Activated T-cell treated with anti-CD3 and anti-CD28 coated beads for 1 hour (primary cell): ENCODE measurements at regions not wholly inside any gene's neighbourhood (a gene's known extent, or its start where the extent isn't known, plus 50 kb on each side); places are given as distances from the start of the nearest gene placed in this dataset.

Experiments used
- DNase-seq: peaks from one replicate; pipeline ENCODE4 v3.0.0-alpha.2; 2020; ENCODE audit warnings: low read depth

DNA sequence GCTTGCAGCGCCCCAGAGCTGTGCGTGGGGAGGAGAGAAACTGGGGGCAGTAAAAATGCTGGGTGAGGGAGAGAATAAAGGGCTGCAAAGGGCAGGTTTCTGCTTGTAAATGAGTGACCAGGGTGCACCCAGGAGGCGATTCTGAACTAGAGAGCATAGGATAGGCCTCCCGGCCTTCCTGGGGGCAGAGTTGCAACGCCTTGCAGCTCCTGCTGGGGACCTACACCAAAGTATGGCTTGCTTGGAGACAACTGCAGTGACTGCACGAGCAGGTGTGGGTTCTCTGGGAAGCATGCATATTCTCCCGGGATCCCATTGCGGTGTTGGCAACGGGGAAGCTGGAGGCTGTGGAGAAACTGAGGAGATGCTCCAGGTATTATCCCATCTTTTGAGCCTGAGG is 111.6 kb upstream of the SPACA1 start:
- DNase-seq, result no peak

DNA sequence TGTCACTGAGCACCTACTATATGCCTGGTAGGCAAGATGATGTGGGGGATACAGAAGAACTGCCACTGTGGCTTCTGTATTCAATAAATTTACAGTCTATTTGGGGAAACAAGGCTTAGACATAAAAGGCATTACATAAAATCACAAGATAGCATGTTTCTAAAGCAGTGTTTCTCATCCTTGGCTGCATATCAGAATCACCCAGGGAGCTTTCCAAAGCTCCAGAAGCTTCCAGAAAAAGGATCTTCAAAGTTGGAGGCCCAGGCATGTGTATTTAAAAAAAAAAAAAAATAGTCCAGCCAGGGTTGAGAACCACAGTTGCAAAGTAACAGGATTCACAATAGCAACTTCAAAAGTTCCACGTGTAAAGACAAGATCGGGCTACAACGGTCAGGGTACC is 112.4 kb upstream of the SPACA1 start:
- DNase-seq, result no peak

DNA sequence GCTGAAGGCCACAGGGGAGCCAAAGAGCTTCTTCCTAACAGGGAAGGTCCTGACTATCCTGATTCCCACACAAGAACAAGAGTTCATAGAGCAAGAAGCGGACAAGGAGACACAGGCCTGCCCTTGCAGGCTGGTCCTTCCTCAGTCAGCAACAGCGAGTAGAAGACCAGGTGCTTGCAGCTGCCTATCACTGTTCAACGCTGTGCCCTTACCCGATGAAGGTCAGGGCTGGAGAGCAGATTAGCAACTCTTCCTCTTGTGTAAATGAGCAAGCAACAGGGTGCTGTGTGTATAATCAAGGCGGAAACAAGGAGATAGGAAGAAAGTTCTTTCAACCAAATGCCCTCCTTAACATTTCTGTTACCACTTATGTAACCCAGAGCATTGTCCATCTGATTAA is 115.3 kb upstream of the SPACA1 start:
- no peak for DNase-seq

DNA sequence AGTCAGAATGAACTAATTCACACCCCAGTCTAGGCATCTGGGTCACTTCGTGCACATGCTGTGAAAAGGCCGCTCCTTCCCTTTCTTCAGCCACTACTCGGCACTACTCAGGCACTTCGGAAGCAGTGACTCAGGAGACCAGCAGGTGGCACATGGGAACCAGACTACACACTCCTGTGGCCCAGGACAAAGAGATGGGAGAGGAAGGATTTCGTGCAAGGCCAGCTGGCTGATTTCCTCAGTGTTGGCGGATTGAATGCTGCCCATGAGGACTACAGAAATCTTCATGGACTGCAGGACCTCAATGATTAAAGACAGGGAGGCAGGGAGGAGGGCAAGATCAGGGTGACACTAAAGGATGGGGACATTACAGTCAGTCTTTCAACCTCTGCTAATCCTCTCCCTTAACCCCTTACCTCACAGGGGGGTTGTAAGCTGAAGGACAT is 117.8 kb upstream of the SPACA1 start:
- peak; percentile 32 for DNase-seq

DNA sequence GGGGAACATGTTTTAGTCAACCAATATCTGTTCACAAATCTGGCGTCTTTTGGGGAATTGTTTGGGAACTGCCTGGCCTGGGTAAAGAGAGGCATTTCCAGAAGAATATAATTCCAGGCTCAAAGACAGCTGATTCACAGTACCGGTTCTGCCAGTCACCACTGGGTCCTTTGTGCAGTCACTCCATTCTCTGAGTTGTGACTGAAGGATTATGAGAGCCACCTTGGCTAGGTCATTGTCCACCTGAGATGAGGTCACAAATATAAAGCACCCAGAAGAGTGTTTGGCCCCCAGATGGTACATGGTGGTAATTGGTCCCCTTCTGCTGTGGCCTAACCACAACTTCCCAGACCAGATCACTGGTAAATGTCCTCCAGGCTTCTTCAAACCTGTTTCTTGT is 121.0 kb upstream of the SPACA1 start:
- no peak for DNase-seq

DNA sequence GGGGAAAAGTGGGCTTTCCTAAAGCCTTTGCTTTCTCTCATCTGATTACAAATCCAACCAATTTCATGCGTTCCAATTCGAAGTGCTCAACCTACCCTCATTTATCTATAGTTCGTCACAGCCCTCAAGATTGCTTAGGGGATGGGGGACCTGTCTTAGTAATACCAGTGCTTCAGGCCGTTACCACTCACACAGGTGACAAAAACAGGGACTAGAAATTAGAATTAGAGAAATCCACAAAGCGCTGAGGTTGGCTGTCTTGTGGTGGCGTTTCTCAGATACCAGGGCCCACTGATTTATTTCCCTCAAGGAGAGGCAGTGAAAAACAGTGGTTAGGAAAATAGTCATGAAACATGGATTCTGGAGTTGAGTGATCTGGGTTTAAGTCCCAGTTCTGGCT is 121.6 kb upstream of the SPACA1 start:
- no peak for DNase-seq

DNA sequence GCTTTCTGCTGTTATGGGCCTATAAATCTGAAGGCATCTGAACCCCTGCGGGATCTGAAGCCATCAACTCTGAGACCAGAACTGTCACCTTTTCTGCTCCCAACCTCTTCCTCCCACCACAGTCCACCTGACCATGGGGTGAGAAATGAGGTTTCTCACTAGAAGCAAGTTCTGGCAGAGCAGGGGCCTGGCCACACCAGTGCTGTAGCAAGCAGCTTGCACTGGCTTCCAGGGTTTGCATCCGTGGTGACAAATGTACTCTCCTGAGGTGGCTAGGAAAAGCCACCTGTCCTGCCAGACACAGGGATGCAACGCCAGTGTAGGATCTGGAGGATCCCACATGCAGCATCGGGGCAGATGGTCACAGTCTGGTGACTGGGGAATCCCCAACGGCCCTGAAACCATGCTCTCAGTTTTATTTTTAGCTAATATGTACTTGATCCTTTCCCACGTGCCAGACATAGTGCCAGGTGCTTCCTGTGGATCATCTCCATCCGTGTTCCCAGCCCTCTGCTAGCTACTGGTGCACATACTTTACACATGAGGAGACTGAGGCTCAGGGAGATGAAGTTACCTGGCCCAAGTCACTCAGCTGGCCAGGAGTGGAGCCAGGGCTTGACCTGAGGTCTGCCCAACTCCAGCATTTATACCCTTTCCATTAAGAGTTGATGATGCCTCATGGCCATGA is 122.1 kb upstream of the SPACA1 start:
- no peak for DNase-seq

DNA sequence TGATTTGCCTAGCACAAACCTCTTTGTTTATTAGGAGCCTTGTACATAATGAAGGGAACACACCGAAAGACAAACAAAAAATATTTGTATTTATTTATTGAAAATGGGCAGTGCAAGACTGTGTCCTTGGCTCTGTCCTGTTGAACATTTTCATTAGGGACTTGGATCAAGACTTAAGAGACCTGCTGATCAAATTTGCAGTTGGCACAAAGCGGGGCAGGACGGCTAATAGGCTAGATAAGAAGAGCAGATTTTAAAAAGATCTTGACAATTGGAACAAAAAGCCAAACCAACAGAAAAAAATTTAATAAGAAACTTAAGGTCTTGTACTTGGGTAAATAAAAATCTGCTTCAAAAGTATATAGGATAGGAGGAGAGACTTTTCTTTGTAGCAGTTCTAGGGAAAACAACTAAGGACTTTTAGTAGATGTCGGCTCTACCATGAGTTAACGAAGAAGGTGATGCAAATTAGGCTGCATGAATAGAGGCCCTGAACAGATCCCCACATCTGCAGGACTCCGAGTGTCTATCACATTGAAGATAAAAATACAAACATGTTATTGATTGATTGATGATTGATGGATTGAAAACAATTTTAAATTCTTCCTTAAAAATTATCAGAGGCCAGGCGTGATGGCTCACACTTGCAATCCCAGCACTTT is 124.1 kb upstream of the SPACA1 start:
- no peak for DNase-seq

DNA sequence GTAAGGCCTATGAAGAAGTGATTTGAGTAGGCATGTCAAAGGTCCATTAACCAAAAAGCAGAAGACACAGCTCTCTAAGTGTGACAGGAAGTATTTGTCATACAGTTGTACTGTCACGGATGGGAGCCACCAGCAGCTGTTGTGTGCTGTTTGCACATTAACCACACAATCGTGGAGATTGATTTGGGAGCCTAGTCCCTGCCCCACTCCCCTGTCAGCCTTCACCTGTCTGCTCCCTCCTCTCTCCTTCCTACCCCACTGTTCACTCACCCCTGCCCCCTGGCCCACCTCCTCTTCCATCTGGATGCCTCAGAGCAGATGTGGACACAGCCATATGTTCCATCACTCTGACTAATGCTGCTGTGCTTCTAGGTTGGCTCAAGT is 124.7 kb upstream of the SPACA1 start:
- DNase-seq, result no peak

DNA sequence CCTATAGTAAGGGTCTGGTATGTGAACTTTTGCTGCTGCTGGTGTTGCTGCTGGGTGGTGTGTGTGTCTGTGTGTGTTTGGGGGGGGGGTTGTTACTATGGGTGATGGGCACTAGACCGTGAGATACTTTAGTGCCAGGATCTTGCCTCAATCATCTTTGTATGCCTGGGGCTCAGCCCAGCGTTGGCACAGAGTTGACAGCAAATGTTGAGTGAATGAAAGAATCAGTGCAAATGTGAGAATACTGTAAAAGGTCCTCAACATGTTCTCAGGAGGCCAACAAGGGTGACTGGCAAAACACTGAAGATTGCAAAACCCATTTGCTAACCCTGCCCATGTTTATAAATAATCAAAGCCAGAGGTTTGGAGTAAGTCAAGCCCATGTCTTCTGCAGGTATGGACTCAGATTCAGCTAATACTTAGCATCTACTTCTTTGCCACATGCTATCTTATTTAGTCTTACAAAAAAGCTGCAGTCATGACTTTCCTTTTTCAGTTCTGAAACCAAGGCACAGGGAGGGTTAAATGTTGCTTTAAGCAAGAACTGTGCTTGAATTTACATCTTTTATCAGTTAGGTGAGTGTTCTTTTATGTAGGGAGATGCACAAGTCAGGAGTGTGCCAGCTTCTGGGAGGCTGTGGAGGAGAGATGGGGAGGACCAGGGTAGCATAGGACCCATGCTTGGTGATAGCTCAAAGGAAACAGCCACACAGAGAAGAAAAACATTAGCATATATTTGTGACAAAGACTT is 125.3 kb upstream of the SPACA1 start:
- DNase-seq, result no peak

DNA sequence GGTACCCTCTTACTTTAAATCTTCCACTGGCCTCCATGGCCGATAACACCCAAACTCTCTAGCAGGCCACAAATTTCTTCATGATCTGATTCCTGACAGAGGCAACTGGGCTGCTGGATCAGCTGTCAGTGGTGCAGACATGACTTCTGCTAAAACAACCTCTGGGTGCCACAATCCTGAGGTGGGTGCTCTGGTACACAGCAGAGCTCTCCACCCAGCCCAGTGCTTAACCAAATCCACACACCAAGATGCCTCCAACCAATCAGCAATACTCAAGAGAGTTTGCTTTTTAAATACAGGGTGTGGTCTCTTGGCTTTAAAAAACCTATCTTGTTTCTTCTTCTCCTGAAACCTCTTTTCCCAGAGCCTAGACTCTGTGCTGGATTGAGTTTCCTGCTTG is 126.6 kb upstream of the SPACA1 start:
- no peak for DNase-seq

DNA sequence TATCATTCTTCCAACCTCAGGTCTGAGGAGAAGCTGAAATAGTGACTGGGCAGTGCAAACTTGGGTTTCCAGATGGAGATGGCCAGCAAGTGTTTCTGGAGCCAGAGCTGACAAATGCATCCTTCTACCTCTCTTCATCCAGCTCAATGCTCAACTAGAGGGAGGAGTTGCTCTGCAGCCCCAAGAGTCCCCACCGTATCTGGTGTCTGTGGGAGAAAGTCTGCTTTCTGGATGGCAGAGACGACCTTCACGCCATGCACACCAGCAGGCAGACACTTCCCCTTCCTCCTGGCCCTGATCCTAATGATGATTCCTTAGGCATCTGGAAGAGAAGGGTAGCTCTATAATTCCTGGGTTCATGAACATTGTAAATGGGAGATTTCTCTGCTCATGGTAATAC is 127.4 kb upstream of the SPACA1 start:
- DNase-seq, result no peak

DNA sequence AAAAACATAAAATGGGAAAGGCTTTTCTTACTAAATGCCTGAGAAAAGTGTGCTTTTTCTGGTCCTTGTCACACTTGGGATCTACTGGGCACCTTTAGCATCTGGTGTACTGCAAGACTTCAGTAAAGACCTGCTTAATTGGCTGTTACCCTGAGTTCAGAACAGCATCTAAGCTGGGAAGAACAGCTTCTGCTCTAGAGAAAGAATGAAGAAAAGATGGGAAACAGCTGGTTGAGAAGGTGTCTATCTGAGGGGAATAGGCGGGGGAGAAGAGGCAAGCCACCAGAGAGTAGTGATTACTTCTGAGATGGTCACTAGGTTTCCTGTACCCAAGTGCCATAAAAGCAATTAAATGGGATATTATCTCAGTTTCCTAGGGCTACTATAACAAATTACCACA is 128.2 kb upstream of the SPACA1 start:
- DNase-seq, result no peak

DNA sequence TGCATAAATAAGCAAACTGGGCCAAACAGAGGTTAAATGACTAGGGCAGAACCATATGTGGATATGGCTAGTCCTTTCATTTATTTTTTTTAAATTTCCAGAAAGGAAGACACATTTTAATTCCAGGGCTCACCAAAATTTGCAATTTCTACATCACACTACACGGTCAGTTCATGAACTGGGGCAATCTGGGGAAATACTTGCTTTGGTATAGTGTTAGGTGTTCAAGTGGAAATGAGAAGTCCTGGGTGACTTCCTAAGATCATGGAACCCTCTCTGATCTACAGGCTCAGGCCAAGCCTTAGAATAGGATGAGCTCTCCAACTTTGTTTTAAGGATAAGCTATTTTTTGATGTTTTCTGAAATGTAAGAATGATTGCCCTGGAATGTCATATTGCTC is 128.6 kb upstream of the SPACA1 start:
- no peak for DNase-seq

DNA sequence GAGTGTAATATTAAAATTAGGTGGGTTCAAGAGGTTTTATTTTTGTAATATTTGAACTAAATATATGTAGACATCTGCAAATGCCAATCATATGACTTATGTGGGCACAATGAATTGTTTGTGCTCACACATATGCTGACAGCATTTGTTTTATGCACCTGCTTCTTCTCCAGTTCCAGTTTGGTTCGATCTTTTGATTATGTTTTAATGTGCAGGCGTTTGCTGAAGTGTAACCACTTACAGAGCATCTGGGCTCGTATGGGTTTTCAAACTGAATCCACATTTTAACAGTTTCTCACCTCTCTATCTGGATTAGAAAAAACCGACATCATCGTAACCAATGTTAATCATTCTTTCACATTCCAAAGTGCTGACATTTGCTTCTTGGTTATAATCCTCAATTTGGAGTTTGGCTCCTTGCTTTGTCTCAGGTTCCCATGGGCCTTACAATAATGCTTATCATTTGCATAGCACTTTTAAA is 129.1 kb upstream of the SPACA1 start:
- DNase-seq, result no peak

DNA sequence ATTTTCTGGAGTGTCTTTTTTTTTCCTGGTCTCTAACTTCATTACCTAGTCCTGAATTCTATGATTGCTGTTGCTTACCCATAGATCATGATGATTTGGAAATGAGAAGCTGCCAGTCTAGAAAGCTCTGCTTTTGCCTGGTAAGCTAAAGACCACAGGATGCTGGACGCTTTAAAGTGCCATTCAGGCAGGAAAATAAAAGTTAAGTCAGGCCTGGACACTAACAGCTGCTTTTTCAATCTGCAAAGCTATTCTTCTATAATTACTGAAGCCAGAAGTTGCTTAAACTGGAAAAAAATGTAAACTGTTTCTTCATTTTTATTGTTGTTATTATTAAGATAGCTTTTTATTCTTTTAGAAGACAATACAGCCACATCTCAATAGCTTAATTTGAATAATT is 129.8 kb upstream of the SPACA1 start:
- DNase-seq, result no peak

DNA sequence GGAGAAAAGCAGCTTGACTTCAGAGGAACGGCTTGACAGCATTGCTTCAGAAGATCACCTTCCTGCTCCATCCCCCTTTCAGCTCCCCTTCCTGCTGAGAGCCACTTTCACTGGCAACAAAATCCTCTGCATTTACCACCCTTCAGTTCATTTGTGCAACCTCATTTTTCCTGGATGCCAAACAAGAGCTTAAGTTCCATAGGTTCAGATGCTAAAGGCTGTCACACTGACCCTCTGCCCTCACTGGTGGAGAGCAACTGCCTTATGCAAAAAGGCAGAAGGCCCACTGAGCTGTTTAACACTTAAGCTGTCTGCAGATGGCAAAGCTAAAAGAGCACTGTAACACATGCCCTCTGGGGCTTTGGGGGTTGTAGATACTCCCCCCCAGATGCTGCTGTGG is 131.2 kb upstream of the SPACA1 start:
- DNase-seq, result no peak

DNA sequence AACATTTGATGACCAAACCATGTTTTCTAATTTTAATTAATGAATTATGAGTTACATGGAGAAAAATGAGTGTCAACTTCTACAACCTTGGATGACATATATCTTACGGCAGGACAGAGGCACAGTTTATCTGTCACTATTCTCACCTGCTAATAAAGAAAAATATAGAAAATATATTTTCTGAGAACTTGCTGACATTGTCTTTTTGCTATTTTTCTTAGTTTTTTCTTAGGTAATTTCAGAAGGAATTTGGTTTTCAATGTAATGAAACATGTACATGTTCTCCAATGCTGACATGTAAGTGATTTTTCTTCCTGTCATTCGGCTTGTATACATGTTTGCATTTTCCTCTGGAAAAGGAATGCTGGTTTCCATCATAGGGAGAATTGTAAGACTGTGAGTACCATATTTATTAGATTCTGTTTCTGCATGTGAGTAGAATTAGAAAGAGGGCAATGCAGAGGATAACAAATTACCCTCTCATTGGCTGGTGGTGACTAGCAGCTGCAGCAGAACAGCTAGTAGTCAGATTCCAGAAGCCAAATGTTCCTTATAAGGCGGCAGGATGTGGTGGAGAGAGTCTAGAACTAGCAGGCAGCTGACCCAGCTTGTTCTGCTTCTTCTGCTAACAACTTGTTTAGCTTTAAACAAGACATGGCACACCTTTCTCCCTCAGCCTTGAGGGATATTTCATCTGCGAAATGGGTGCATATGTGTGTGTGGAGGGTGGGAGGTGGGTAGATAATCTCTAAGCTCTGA is 132.8 kb upstream of the SPACA1 start:
- no peak for DNase-seq

DNA sequence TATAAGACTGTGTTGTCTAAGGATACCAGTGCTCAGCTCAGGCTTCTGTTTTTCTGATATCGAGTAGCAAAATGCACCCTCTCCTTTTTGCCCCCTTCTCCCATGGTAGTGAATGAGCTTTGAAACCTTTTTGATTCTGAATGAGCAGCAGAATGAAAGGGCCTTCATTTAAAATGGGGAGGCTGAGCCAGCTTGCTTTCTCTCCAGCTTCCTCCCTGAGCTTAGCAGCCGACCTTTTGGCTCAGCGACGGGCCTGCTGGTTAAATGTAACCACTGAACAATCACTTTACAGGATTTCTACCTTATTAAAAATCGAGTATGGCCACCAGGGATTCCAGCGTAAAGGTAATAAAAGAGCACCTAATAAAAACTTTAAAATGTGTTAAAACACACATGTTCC is 133.7 kb upstream of the SPACA1 start:
- DNase-seq, result no peak

DNA sequence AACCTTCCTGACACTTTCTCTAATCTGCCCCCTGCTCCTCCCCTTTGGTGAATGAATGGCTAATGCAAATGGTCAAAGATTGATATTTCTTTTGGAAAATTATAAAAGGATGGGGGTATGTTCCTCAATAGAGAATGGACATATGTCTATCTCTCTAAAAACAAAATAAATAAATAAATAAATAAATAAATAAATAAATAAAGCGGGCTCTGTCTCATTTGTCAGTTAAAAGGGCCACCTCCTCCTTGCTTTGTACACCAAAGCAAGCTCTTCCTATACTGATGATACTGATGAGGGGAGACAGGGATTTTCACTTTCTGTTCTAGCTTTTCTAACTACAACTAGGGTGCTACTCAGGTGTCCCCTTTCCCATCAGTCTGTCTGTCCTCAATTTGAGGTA is 135.5 kb upstream of the SPACA1 start:
- DNase-seq, result no peak

DNA sequence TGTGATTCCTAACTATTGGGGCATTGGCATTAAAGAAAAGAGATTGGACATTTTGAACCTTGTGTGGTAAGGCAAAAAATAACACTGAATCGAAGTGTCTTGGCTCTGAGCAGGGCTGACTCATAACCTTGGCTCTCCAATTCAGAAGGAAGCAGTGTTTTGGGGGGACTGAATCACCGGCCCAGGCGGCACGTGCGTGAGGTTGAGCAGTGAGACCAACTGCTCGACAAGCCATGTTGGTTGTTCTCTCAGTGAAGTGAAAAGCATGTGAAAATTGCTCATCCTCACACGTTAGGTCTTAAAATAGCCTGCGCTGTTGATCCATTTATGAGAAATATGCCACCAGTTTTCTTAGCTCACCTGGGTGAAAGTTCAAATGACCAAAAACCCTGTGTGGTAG is 137.8 kb upstream of the SPACA1 start:
- DNase-seq, result no peak

DNA sequence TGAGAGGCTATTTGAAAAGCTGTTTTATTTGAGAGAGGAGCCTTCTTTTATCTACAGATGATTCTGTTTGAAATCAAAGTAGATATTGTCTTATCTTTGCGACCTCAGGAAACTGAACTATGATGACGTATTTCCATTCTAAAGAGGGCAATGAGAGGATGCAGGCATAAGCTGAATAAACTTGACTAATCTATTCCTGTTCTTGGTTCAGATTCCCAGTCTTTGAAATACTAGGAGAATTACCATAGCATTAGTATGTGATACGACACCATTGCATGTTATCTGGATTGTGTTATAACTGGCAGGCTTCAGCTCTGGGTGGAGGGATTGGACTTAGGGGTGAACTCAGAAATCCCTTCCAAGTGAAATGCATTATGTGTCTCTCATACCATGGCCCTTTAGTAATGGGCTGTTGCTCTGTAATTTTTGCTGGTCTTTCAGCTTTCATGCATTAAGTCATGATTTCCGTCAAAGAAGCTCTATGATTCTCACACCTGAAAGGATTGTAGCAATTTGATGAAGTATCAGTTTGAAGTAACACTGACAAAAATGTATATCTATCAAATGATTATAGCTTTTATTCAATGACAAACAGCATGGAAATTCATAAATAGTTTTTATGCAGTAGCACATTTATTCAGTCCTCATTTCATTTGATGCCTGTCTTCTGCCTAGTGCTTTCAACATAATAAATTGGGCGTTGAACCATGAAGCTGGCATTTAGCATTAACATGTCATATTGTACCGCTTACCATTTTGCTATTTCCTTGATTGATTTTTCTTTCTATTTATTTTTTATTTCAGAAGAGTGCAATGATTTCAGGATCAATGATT is 138.4 kb upstream of the SPACA1 start:
- DNase-seq, result no peak
